Jurkat, Clone E6-1 (cell line): ENCODE measurements at regions not wholly inside any gene's neighbourhood (a gene's known extent, or its start where the extent isn't known, plus 50 kb on each side); places are given as distances from the start of the nearest gene placed in this dataset.
"Not testable (repeated sequence)": the region's sequence is repeated elsewhere in the genome, so short reads cannot be mapped to it uniquely, and the experiment has no call there.

ENCODE experiments used
- DNase-seq: peaks from one replicate; pipeline ENCODE4 v3.0.0-alpha.2; 2011; ENCODE audit warnings: low read depth, low spot score
- H3K4me3 ChIP-seq: 2 replicates; pipeline ENCODE4 v1.5.1; 2011; ENCODE audit warnings: mild to moderate bottlenecking, low read length, control low read depth, moderate library complexity

DNA sequence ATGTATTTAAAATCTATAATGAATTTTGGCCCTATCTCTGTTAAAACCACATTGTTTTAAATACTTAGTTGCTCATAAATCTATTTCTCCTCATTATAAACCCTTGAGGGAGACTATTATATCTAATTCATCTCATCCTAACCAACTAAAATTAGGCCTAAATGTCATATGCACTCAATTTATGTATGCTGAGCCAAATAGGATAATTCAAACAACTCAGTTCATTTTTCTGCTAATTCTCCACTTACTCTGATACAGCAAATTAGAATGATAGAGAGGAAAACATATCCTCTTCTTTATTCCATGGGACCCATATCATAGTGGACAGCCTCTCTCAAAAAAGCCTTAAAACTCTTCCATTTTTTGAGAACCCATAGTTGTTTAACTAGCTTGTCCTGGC, 80.3 kb upstream of the TET2 start:
- no peak overlapping the region for H3K4me3 ChIP-seq
- DNase-seq: no peak

DNA sequence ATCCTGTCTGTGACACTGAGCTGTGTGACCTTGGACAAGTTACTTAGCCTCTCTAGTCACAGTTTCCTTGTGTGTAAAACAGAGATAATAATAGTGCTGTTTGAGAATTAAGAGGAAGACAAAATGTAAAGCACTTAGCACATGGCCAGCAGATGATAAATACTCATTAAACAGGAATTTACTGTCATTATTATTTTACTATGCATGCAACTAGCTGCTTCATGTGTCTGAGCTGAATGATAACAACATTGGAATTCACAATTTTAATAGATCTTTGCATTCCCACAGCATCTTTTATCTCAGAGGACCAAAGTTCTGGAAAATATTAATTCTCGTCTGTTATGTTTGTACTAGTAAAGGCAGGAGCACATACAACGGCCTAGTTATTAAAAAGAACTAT, 79.2 kb upstream of the TET2 start:
- no peak overlapping the region for H3K4me3 ChIP-seq
- DNase-seq: no peak

GRCh38 chr4:105067946-105068345, 78.7 kb upstream of the TET2 start:
- DNase-seq: no peak
- H3K4me3 ChIP-seq: no peak overlapping the region

GRCh38 chr4:105068516-105068915, 78.2 kb upstream of the TET2 start:
- DNase-seq: no peak
- no peak overlapping the region for H3K4me3 ChIP-seq

DNA sequence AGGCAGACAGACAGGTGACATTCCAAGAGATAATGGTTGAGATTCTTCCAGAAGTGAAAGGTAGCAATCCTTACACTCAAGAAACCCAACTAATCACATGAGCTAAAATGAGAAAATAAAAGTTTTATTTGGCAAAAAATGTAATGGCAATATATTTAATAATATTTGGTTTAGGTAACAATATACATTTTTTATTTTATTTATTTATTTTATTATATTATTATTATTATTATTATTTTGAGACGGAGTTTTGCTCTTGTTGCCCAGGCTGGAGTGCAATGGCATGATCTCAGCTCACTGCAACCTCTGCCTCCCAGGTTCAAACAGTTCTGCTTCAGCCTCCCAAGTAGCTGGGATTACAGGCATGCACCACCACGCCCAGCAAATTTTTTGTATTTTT, 74.6 kb upstream of the TET2 start:
- H3K4me3 ChIP-seq, DNase-seq: not testable (repeated sequence)

DNA sequence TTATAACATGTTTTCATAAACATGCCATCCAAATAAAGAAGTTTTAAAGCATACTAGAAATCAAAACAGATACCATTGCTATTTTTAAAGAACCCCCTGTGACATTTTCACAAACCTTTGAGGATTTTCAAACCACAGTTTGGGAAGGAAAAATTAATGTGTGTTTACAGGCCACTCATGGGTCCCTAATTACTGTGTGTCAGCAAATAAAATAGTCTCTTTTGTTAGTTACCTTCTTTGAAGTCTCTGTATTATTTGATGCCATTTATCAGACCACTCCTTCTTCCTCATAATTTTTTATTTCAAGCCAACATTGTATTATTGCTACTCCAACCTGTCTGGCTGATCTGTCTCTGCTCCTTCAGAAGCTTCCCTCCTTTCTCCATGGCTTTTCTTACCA, 72.6 kb upstream of the TET2 start:
- no peak overlapping the region for H3K4me3 ChIP-seq

DNA sequence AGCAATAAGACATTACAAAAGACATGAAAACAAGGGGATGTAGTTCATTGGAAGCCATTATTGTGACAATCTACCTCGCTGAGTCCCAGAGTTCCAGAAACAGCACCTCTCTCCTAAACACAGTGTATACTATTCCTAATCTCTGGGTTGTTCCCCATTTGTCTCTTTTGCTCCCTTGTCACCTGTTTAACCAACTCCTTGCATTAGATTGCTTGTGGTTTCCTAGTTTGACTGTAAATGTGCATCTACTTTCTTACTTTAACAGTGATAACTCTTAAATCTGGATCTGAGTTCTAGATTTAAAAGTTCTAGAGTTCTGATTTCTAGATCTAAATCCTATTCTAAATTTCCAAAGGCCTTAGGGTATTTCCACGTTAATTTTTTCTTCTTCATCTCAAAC, 71.6 kb upstream of the TET2 start:
- DNase-seq: no peak
- no peak overlapping the region for H3K4me3 ChIP-seq

More for the DNA sequence above, 72.6 kb upstream of the TET2 start:
- no peak for DNase-seq

DNA sequence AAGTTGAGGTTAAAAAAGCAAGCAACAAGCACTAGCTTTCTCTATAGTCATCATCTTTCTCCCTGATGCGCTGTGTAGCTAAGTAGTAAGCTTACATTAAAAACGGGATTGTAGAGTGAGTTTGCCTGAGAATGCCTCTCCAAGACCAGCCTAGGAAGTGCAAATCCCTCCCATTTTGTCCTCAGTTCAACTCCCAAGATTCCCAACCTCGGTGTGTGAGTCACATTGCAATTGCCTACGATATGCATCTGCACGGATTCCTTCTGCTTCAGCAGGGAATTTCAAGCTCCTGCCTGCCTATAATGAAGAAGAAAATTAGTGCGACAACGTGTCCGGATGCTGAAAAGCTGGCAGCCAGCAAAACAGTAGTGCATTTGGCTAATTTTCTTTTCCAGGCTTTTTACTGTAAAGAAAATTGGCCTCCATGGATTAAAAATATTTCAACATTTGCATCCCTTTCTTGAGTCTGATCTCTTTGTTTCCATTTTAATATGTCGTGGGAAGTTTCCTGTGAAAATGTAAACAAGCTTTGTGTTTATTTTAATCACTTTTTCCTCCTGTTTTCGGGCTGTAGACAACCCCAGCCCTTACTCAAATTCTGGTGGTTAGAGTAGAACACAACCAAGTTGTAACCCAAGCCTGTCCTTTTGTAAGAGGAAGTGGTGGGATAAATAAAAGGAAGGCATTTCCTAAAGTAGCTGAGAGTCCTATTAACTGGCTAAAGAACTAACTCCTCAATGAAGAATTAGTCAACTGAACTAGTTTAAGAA, 58.4 kb upstream of the TET2 start:
- no peak overlapping the region for H3K4me3 ChIP-seq

DNA sequence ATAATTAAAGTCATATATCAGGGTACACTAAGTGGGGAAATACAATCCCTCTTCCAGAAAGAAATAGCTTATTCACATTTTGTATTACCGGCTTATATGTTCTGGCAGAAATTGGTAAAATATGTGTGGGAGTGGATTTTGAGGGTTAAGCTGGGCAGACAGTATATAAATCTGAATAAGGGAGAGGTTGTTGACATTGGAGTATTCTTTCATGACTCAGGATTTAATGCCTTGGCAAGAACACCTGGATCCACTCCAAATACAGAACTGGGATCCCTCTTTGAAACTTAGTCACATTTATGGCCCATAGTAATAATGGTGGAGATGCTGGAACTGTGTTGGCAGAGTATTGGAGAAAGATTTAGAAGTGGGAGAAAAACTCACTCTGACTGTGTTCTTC, 54.3 kb upstream of the TET2 start:
- no peak overlapping the region for H3K4me3 ChIP-seq
- no peak for DNase-seq

More for the DNA sequence above, 58.4 kb upstream of the TET2 start:
- DNase-seq: no peak

- no peak for DNase-seq
- no peak overlapping the region for H3K4me3 ChIP-seq
Observed at GRCh38 chr4:105092768-105093167, 53.9 kb upstream of the TET2 start.

DNA sequence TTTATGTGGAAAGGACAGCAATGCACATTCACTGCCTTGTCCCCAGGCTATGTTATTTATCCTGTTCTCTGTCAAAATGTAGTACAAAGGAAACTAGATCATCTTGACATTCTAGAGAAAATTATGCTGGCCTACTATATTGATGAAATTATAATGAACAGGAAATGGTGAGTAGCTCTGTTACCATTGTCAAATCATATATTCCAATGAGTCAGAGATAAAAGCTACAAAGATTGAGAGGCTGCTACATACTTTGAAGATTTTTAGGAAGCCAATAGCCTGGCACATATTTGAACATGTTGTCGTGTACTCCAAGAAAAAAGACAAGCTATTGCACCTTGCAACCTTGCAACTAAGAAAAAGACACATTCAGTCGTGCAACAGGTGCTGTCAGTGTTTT, 52.7 kb upstream of the TET2 start:
- DNase-seq: no peak
- no peak overlapping the region for H3K4me3 ChIP-seq
